ENCODE measurements at regions not wholly inside any gene's neighbourhood (a gene's known extent, or its start where the extent isn't known, plus 50 kb on each side); places are given as distances from the start of the nearest gene placed in this dataset.

GRCh38 chr1:60581455-60582220 lies 500.7 kb upstream of the NFIA start:
- TF ChIP-seq CTCF (IDR thresholded peaks at IDR 0.05) (no peak), POLR2A (IDR thresholded peaks at IDR 0.05) (no peak)

Data from suprapubic skin (tissue), 3 donors.